Panc1 (cell line): ENCODE measurements at regions not wholly inside any gene's neighbourhood (a gene's known extent, or its start where the extent isn't known, plus 50 kb on each side); places are given as distances from the start of the nearest gene placed in this dataset.

Experiments
- CTCF ChIP-seq: fragments of 450-650 bp; IDR thresholded peaks from 2 replicates; pipeline ENCODE4 v1.5.1; 2017; ENCODE audit warnings: mild to moderate bottlenecking
- REST ChIP-seq, 2 experiments: IDR thresholded peaks; 2 replicates each; pipeline ENCODE4 v1.6.1; 2011 to 2012; ENCODE audit warnings: low read depth in 2 of 2, control low read depth in 1 of 2, low read length in 1 of 2, mild to moderate bottlenecking in 1 of 2, moderate library complexity in 1 of 2; ENCODE audit not compliant: insufficient read depth in 1 of 2

- TF ChIP-seq CTCF, result no peak
- TF ChIP-seq REST (IDR thresholded peaks at IDR 0.05; ENCODE audit: insufficient read depth in 1 of 2, low read depth in 2 of 2, low read length in 1 of 2), result no peak
These were observed 85.2 kb upstream of the ANKRD34C start for GRCh38 chr15:79197285-79197684.
